K562 (cell line): ENCODE measurements at regions not wholly inside any gene's neighbourhood (a gene's known extent, or its start where the extent isn't known, plus 50 kb on each side); places are given as distances from the start of the nearest gene placed in this dataset.

Experiments used
- ATAC-seq: fragments of 200-7000 bp; cut with Tn5 transposase; 3 replicates; pipeline ENCODE4 v1.9.1; 2020; ENCODE audit warnings: moderate library complexity
- BruUV-seq: library from RNA; stranded (reverse); fragments of 400-500 nt; replicated peaks from 2 replicates; lab custom pipeline; 2021; lab: Mats Ljungman, UMichigan
- CTCF ChIA-PET: fragments of 300-600 bp; formaldehyde crosslinking; extraction: SDS; loops from one replicate; lab custom pipeline; 2021; ENCODE audit warnings: low intra/inter-chr PET ratio; lab: Yijun Ruan, JAX
- POLR2A ChIA-PET: fragments of 300-600, 350-650 bp; sonication (Branson Sonifier 250); formaldehyde crosslinking; extraction: SDS; loops from one replicate; lab custom pipeline; 2021; ENCODE audit warnings: antibody characterized with exemption, inconsistent platforms; lab: Yijun Ruan, JAX
- DNase-seq, 4 experiments: peaks; one replicate each; pipeline versions ENCODE4 v3.0.0 to v3.0.0-alpha.2; 2011 to 2018; ENCODE audit warnings: low spot score in 3 of 4, mixed read lengths in 3 of 4; ENCODE audit errors: extremely low read depth in 1 of 4
- FAIRE-seq: peaks from 2 replicates; lab custom pipeline; 2011; peaks lifted over from hg19 to GRCh38; lab: Jason Lieb, UNC
- H2AFZ ChIP-seq: 2 replicates; pipeline ENCODE4 v1.6.0; 2011; ENCODE audit warnings: low read depth, low read length, control low read depth, inconsistent platforms
- H3K27ac ChIP-seq: fragments of 200-600 bp; 3 replicates; pipeline ENCODE4 v1.8.0; 2011; ENCODE audit warnings: low read depth, mild to moderate bottlenecking, control low read depth, inconsistent platforms, low read length, moderate library complexity, mixed read lengths; ENCODE audit errors: extremely low read depth
- H3K27me3 ChIP-seq, 2 experiments: fragments of 300-600 bp in 1 of 2; 2 replicates in 1 of 2; 3 replicates in 1 of 2; pipeline versions ENCODE4 v1.6.0 to v1.8.0; 2011; ENCODE audit warnings: inconsistent platforms in 2 of 2, low read length in 2 of 2, mild to moderate bottlenecking in 1 of 2, mixed read lengths in 1 of 2, moderate library complexity in 1 of 2; ENCODE audit not compliant: control insufficient read depth in 2 of 2, insufficient read depth in 2 of 2
- H3K36me3 ChIP-seq: fragments of 300-600 bp; 3 replicates; pipeline ENCODE4 v1.8.0; 2011; ENCODE audit warnings: mild to moderate bottlenecking, low read length, inconsistent platforms; ENCODE audit not compliant: control insufficient read depth, insufficient read depth
- H3K4me1 ChIP-seq, 2 experiments: fragments of 200-600 bp in 1 of 2; replicated peaks in 1 of 2; 2 replicates in 1 of 2; 3 replicates in 1 of 2; pipeline versions ENCODE4 v1.5.1 to v1.8.0; 2011; ENCODE audit warnings: inconsistent platforms in 2 of 2, low read length in 2 of 2, mild to moderate bottlenecking in 1 of 2, mixed read lengths in 1 of 2, moderate library complexity in 1 of 2; ENCODE audit not compliant: control insufficient read depth in 2 of 2, insufficient read depth in 2 of 2
- H3K4me2 ChIP-seq: 2 replicates; pipeline ENCODE4 v1.6.1; 2011; ENCODE audit warnings: low read length, control low read depth, inconsistent platforms, mixed read lengths; ENCODE audit not compliant: insufficient read depth
- H3K4me3 ChIP-seq: fragments of 200-600 bp; sonication (generic), shearing (Covaris generic); 2 replicates; pipeline ENCODE4 v1.5.1; 2016; ENCODE audit warnings: control low read depth, inconsistent platforms
- H3K79me2 ChIP-seq: fragments of 200-600 bp; 3 replicates; pipeline ENCODE4 v1.8.0; 2011; ENCODE audit warnings: low read length, inconsistent platforms; ENCODE audit not compliant: control insufficient read depth, insufficient read depth
- H3K9ac ChIP-seq, 2 experiments: 2 replicates each; pipeline versions ENCODE4 v1.6.0 to v1.6.1; 2011; ENCODE audit warnings: low read depth in 2 of 2, low read length in 2 of 2, control low read depth in 1 of 2, inconsistent platforms in 1 of 2, mild to moderate bottlenecking in 1 of 2, mixed read lengths in 1 of 2; ENCODE audit not compliant: insufficient read depth in 1 of 2
- H3K9me1 ChIP-seq: one replicate; pipeline ENCODE4 v1.6.0; 2011; ENCODE audit warnings: inconsistent platforms, mild to moderate bottlenecking, low read length, moderate library complexity; ENCODE audit not compliant: control insufficient read depth, insufficient read depth
- H3K9me3 ChIP-seq: replicated peaks from 2 replicates; pipeline ENCODE4 v1.5.1; 2011; ENCODE audit warnings: low read depth, low read length, inconsistent platforms; ENCODE audit not compliant: control insufficient read depth, insufficient read depth
- H4K20me1 ChIP-seq: replicated peaks from 2 replicates; pipeline ENCODE4 v1.6.1; 2011; ENCODE audit warnings: low read length, inconsistent platforms, mixed read lengths; ENCODE audit not compliant: control insufficient read depth, insufficient read depth
- ATF4 ChIP-seq: fragments of 450-650 bp; formaldehyde crosslinking; IDR thresholded peaks from 2 replicates; pipeline ENCODE4 v1.4.0; 2022; ENCODE audit warnings: mild to moderate bottlenecking, moderate library complexity
- FOXP4 ChIP-seq: sonication (generic); formaldehyde crosslinking; IDR thresholded peaks from 2 replicates; pipeline ENCODE4 v1.8.0; 2022; ENCODE audit warnings: mild to moderate bottlenecking, missing genetic modification reagents, borderline replicate concordance
- NFE2 ChIP-seq: IDR thresholded peaks from 2 replicates; pipeline ENCODE4 v1.6.1; 2014; ENCODE audit warnings: antibody characterized with exemption, low read depth
- PBX2 ChIP-seq, 2 experiments: IDR thresholded peaks in 1 of 2; conservative IDR thresholded peaks in 1 of 2; 2 replicates each; pipeline ENCODE4 v1.6.1; 2016; ENCODE audit warnings: low read depth in 2 of 2, mild to moderate bottlenecking in 1 of 2, missing compliant biosample characterization in 1 of 2, missing genetic modification characterization in 1 of 2, moderate library complexity in 1 of 2
- SRSF7 ChIP-seq: fragments of 200-400 bp; formaldehyde crosslinking; optimal IDR thresholded peaks from 2 replicates; pipeline ENCODE3; 2017; ENCODE audit warnings: mild to moderate bottlenecking, low read depth, low read length
- THAP7 ChIP-seq: fragments of 250-450 bp; sonication (Bioruptor Pico); IDR thresholded peaks from 2 replicates; pipeline ENCODE4 v1.5.0; 2021
- TSHZ1 ChIP-seq: fragments of 250-450 bp; sonication (Bioruptor Pico); IDR thresholded peaks from 2 replicates; pipeline ENCODE4 v1.4.0; 2020; ENCODE audit warnings: mild to moderate bottlenecking, moderate library complexity
- XRCC3 ChIP-seq: fragments of 450-650 bp; IDR thresholded peaks from 2 replicates; pipeline ENCODE4 v1.6.1; 2017; ENCODE audit warnings: mild to moderate bottlenecking, moderate library complexity
- ZNF586 ChIP-seq: fragments of 450-650 bp; formaldehyde crosslinking; conservative IDR thresholded peaks from 2 replicates; pipeline ENCODE4 v1.4.0; 2020; ENCODE audit warnings: mild to moderate bottlenecking, moderate library complexity
- WGBS: fragments of 100-300 bp; shearing (Covaris generic); methylation state at CpG from one replicate; pipeline ENCODE4 v1.1.6; 2016; ENCODE audit warnings: low coverage, mixed read lengths; ENCODE audit not compliant: insufficient coverage; ENCODE audit errors: missing lambda C conversion rate; 5-methylcytosine and 5-hydroxymethylcytosine counted together
- in situ Hi-C: fragments of 300-500 bp; cut with MboI; formaldehyde crosslinking; loops from 4 replicates; pipeline ENCODE4 v1.15.0; 2018; ENCODE audit warnings: inconsistent platforms, mixed read lengths
- intact Hi-C: fragments of 100-400 bp; cut with micrococcal nuclease; formaldehyde crosslinking; loops from 2 replicates; pipeline ENCODE4 v1.14.2; 2022

GRCh38 chr2:234242459-234242836 lies 191.9 kb downstream of the SPP2 start:
- no peak overlapping the region for H3K9ac ChIP-seq
- no peaks in the 10 kb centered on the region for H3K9me3 ChIP-seq
- intact Hi-C loops: no loop called here
- WGBS: 0% methylated on average over 3 of the region's 3 CpGs
- H4K20me1 ChIP-seq: no peaks in the 10 kb centered on the region
- ChIA-PET POLR2A (interaction anchor here (0.6 kb wide), 1 partner anchor 12 kb away, joined by 3 read pairs; no protein-coding TSS in a partner anchor), CTCF (no interaction called here)
- no peak overlapping the region for H2AFZ ChIP-seq
- no peak overlapping the region for H3K4me2 ChIP-seq
- no peak for DNase-seq
- ATAC-seq: no peak
- H3K4me1 ChIP-seq: no peaks in the 10 kb centered on the region
- in situ Hi-C loops: no loop called here
- H3K79me2 ChIP-seq: no peaks in the 10 kb centered on the region
- H3K9me1 ChIP-seq: no peaks in the 10 kb centered on the region
- H3K4me3 ChIP-seq: no peak overlapping the region
- no peaks in the 10 kb centered on the region for H3K27me3 ChIP-seq
- BruUV-seq: no TSS peak
- no peak overlapping the region for H3K27ac ChIP-seq
- FAIRE-seq: no peak
- no peaks in the 10 kb centered on the region for H3K36me3 ChIP-seq
- TF ChIP-seq ATF4 (CRISPR knock-in tag) (no peak), NFE2 (no peak), TSHZ1 (no peak), THAP7 (CRISPR knock-in tag) (no peak), SRSF7 (no peak), XRCC3 (no peak), FOXP4 (no peak), ZNF586 (CRISPR knock-in tag) (no peak), PBX2 (CRISPR knock-in tag; IDR thresholded peaks at IDR 0.05; ENCODE audit: low read depth) (no peak), PBX2 (tag; conservative IDR thresholded peaks at IDR 0.05; ENCODE audit: low read depth) (no peak)
